ENCODE measurements at regions not wholly inside any gene's neighbourhood (a gene's known extent, or its start where the extent isn't known, plus 50 kb on each side); places are given as distances from the start of the nearest gene placed in this dataset.

GRCh38 chr9:16247188-16247875 is 623.1 kb downstream of the BNC2 start:
- no peak overlapping the region for H3K4me3 Mint-ChIP-seq (ENCODE audit: low read depth)
- no peak for DNase-seq (ENCODE audit: low spot score, unreplicated experiment)
- H3K4me1 Mint-ChIP-seq (ENCODE audit: low read depth): peaks cover 13% of the 10 kb centered on the region
- H3K27me3 Mint-ChIP-seq: no peaks in the 10 kb centered on the region
- H3K27ac Mint-ChIP-seq: no peak overlapping the region
- no peaks in the 10 kb centered on the region for H3K36me3 Mint-ChIP-seq (ENCODE audit: insufficient read depth)
- H3K9me3 Mint-ChIP-seq (ENCODE audit: low read depth): no peaks in the 10 kb centered on the region
- no peak for TF ChIP-seq CTCF (IDR thresholded peaks at IDR 0.05; ENCODE audit: unreplicated experiment)

GRCh38 chr9:16248822-16249221 is 621.6 kb downstream of the BNC2 start:
- no peaks in the 10 kb centered on the region for H3K9me3 Mint-ChIP-seq (ENCODE audit: low read depth)
- H3K27me3 Mint-ChIP-seq: no peaks in the 10 kb centered on the region
- H3K36me3 Mint-ChIP-seq (ENCODE audit: insufficient read depth): no peaks in the 10 kb centered on the region
- peaks cover 10% of the 10 kb centered on the region for H3K4me1 Mint-ChIP-seq (ENCODE audit: low read depth)
- no peak for TF ChIP-seq CTCF (IDR thresholded peaks at IDR 0.05; ENCODE audit: unreplicated experiment)
- H3K27ac Mint-ChIP-seq: no peak overlapping the region
- DNase-seq (ENCODE audit: low spot score, unreplicated experiment): no peak
- no peak overlapping the region for H3K4me3 Mint-ChIP-seq (ENCODE audit: low read depth)

GRCh38 chr9:16252616-16253015 is 617.9 kb downstream of the BNC2 start:
- no peak overlapping the region for H3K4me3 Mint-ChIP-seq (ENCODE audit: low read depth)
- DNase-seq (ENCODE audit: low spot score, unreplicated experiment): no peak
- H3K27me3 Mint-ChIP-seq: peaks cover 6% of the 10 kb centered on the region
- H3K27ac Mint-ChIP-seq: no peak overlapping the region
- peaks cover 14% of the 10 kb centered on the region for H3K4me1 Mint-ChIP-seq (ENCODE audit: low read depth)
- TF ChIP-seq CTCF (IDR thresholded peaks at IDR 0.05; ENCODE audit: unreplicated experiment): no peak
- peaks cover 2% of the 10 kb centered on the region for H3K36me3 Mint-ChIP-seq (ENCODE audit: insufficient read depth)
- no peaks in the 10 kb centered on the region for H3K9me3 Mint-ChIP-seq (ENCODE audit: low read depth)

- H3K9me3 Mint-ChIP-seq (ENCODE audit: low read depth): no peaks in the 10 kb centered on the region
- peaks cover 21% of the 10 kb centered on the region for H3K4me1 Mint-ChIP-seq (ENCODE audit: low read depth)
Observed at GRCh38 chr9:16254674-16255073, 615.8 kb downstream of the BNC2 start.

GRCh38 chr9:16255217-16255616 is 615.3 kb downstream of the BNC2 start:
- no peak for DNase-seq (ENCODE audit: low spot score, unreplicated experiment)
- no peak for TF ChIP-seq CTCF (IDR thresholded peaks at IDR 0.05; ENCODE audit: unreplicated experiment)
- no peak overlapping the region for H3K27ac Mint-ChIP-seq

More at GRCh38 chr9:16254674-16255073, 615.8 kb downstream of the BNC2 start:
- no peak for TF ChIP-seq CTCF (IDR thresholded peaks at IDR 0.05; ENCODE audit: unreplicated experiment)
- H3K4me3 Mint-ChIP-seq (ENCODE audit: low read depth): no peak overlapping the region
- DNase-seq (ENCODE audit: low spot score, unreplicated experiment): no peak
- H3K36me3 Mint-ChIP-seq (ENCODE audit: insufficient read depth): peaks cover 2% of the 10 kb centered on the region
- H3K27me3 Mint-ChIP-seq: peaks cover 6% of the 10 kb centered on the region
- no peak overlapping the region for H3K27ac Mint-ChIP-seq

More at GRCh38 chr9:16255217-16255616, 615.3 kb downstream of the BNC2 start:
- no peak overlapping the region for H3K4me3 Mint-ChIP-seq (ENCODE audit: low read depth)
- H3K9me3 Mint-ChIP-seq (ENCODE audit: low read depth): no peaks in the 10 kb centered on the region
- H3K27me3 Mint-ChIP-seq: peaks cover 6% of the 10 kb centered on the region
- peaks cover 21% of the 10 kb centered on the region for H3K4me1 Mint-ChIP-seq (ENCODE audit: low read depth)
- H3K36me3 Mint-ChIP-seq (ENCODE audit: insufficient read depth): peaks cover 2% of the 10 kb centered on the region
